GM12878 (cell line): ENCODE measurements at regions not wholly inside any gene's neighbourhood (a gene's known extent, or its start where the extent isn't known, plus 50 kb on each side); places are given as distances from the start of the nearest gene placed in this dataset.

Experiments
- ATAC-seq: fragments of 200-7000 bp; cut with Tn5 transposase; 3 replicates; pipeline ENCODE4 v1.9.1; 2020; ENCODE audit warnings: mild to moderate bottlenecking, moderate library complexity
- BruUV-seq: library from RNA; stranded (reverse); fragments of 400-500 nt; replicated peaks from 2 replicates; lab custom pipeline; 2021; lab: Mats Ljungman, UMichigan
- CTCF ChIA-PET: fragments of 300-600 bp; sonication (Branson Sonifier 250); formaldehyde crosslinking; extraction: SDS; loops from one replicate; lab custom pipeline; 2021; ENCODE audit warnings: inconsistent platforms; lab: Yijun Ruan, JAX
- POLR2A ChIA-PET: fragments of 350-600 bp; formaldehyde crosslinking; extraction: SDS; loops from one replicate; lab custom pipeline; 2021; ENCODE audit warnings: inconsistent platforms; lab: Charles Lee
- RAD21 ChIA-PET: fragments of 300-600 bp; sonication (Branson Sonifier 250); formaldehyde crosslinking; loops from one replicate; lab custom pipeline; 2023; ENCODE audit warnings: antibody characterized with exemption; ENCODE audit not compliant: unreplicated experiment; lab: Charles Lee
- SMC1A ChIA-PET: fragments of 300-600 bp; sonication (Branson Sonifier 250); formaldehyde crosslinking; loops from one replicate; lab custom pipeline; 2023; ENCODE audit not compliant: unreplicated experiment, uncharacterized antibody; lab: Charles Lee
- DNase-seq: peaks from one replicate; pipeline ENCODE4 v3.0.0-alpha.2; 2011; ENCODE audit warnings: low read depth, low spot score
- FAIRE-seq: peaks from 3 replicates; lab custom pipeline; 2011; peaks lifted over from hg19 to GRCh38; lab: Jason Lieb, UNC
- H2AFZ ChIP-seq: 2 replicates; pipeline ENCODE4 v1.6.0; 2011; ENCODE audit warnings: low read depth, low read length, control low read depth; ENCODE audit not compliant: control insufficient read depth
- H3K27ac ChIP-seq: 2 replicates; pipeline ENCODE4 v1.5.1; 2011; ENCODE audit warnings: control low read depth; ENCODE audit not compliant: control insufficient read depth, insufficient read depth
- H3K27me3 ChIP-seq, 2 experiments: replicated peaks in 1 of 2; 2 replicates each; pipeline versions ENCODE4 v1.6.0 to v1.6.1; 2011; ENCODE audit warnings: low read length in 1 of 2; ENCODE audit not compliant: control insufficient read depth in 2 of 2, insufficient read depth in 2 of 2
- H3K36me3 ChIP-seq, 2 experiments: 2 replicates each; pipeline ENCODE4 v1.5.1; 2011; ENCODE audit warnings: low read length in 1 of 2; ENCODE audit not compliant: control insufficient read depth in 2 of 2, insufficient read depth in 2 of 2
- H3K4me1 ChIP-seq: 2 replicates; pipeline ENCODE4 v1.6.1; 2011; ENCODE audit warnings: mild to moderate bottlenecking, low read length, moderate library complexity, mixed read lengths; ENCODE audit not compliant: control insufficient read depth, insufficient read depth
- H3K4me2 ChIP-seq: 2 replicates; pipeline ENCODE4 v1.6.0; 2011; ENCODE audit warnings: control low read depth; ENCODE audit not compliant: control insufficient read depth, insufficient read depth
- H3K4me3 ChIP-seq: fragments of 200-600 bp; sonication (generic); 2 replicates; pipeline ENCODE4 v1.5.1; 2016
- H3K79me2 ChIP-seq: 2 replicates; pipeline ENCODE4 v1.6.0; 2011; ENCODE audit warnings: low read length; ENCODE audit not compliant: control insufficient read depth, insufficient read depth
- H3K9ac ChIP-seq: 2 replicates; pipeline ENCODE4 v1.8.0; 2011; ENCODE audit warnings: low read length, control low read depth, mixed read lengths; ENCODE audit not compliant: control insufficient read depth, insufficient read depth
- H3K9me3 ChIP-seq: replicated peaks from 3 replicates; pipeline ENCODE4 v1.5.1; 2011; ENCODE audit warnings: mild to moderate bottlenecking, low read length; ENCODE audit not compliant: control insufficient read depth, insufficient read depth
- H4K20me1 ChIP-seq: 2 replicates; pipeline ENCODE4 v1.6.0; 2011; ENCODE audit not compliant: control insufficient read depth, insufficient read depth
- LARP7 ChIP-seq: fragments of 450-650 bp; IDR thresholded peaks from 2 replicates; pipeline ENCODE4 v1.6.1; 2017; ENCODE audit warnings: mild to moderate bottlenecking
- MXI1 ChIP-seq: fragments of 150-350 bp; IDR thresholded peaks from 2 replicates; pipeline ENCODE4 v1.6.1; 2011; ENCODE audit warnings: low read depth, mild to moderate bottlenecking, inconsistent platforms, low read length, improper control_type of control experiment
- RB1 ChIP-seq: fragments of 450-650 bp; formaldehyde crosslinking; IDR thresholded peaks from 2 replicates; pipeline ENCODE4 v1.6.1; 2017; ENCODE audit warnings: mild to moderate bottlenecking, borderline replicate concordance
- RELA ChIP-seq: fragments of 450-650 bp; IDR thresholded peaks from 2 replicates; pipeline ENCODE4 v1.8.0; 2014; ENCODE audit warnings: borderline replicate concordance; ENCODE audit not compliant: partially characterized antibody
- WGBS: methylation state at CpG from one replicate; pipeline ENCODE4 v1.1.6; 2016; ENCODE audit warnings: low lambda C conversion rate; ENCODE audit not compliant: insufficient replicate concordance, insufficient coverage; ENCODE audit errors: missing lambda C conversion rate; 5-methylcytosine and 5-hydroxymethylcytosine counted together
- in situ Hi-C: fragments of 300-500 bp; cut with MboI; formaldehyde crosslinking; loops from 9 replicates; pipeline ENCODE4 v1.14.3; 2018; ENCODE audit warnings: mixed read lengths
- intact Hi-C: fragments of 100-400 bp; cut with micrococcal nuclease; formaldehyde crosslinking; loops from one replicate; pipeline ENCODE4 v1.14.2; 2022; ENCODE audit not compliant: unreplicated experiment
- TF ChIP-seq, protein P1 (sequence below): IDR thresholded peaks from 2 replicates; pipeline ENCODE4 v1.6.1; 2011; ENCODE audit warnings: low read depth, mild to moderate bottlenecking, low read length, moderate library complexity, borderline replicate concordance; ENCODE audit errors: extremely low read depth
- TF ChIP-seq, protein P2 (sequence below): IDR thresholded peaks from 2 replicates; pipeline ENCODE4 v1.6.1; 2012; ENCODE audit warnings: low read depth, low read length, improper control_type of control experiment
- TF ChIP-seq, protein P3 (sequence below): fragments of 450-650 bp; IDR thresholded peaks from 2 replicates; pipeline ENCODE4 v1.6.1; 2016; ENCODE audit warnings: mild to moderate bottlenecking, moderate library complexity, borderline replicate concordance

GRCh38 chr13:106799781-106800335 lies 231.9 kb upstream of the ARGLU1 start:
- Histone ChIP-seq H3K4me2 (no peak overlapping the region), H3K79me2 (no peaks in the 10 kb centered on the region), H3K4me3 (no peak overlapping the region), H3K27me3 (no peaks in the 10 kb centered on the region), H4K20me1 (no peaks in the 10 kb centered on the region), H2AFZ (no peak overlapping the region), H3K9me3 (no peaks in the 10 kb centered on the region), H3K27ac (no peak overlapping the region), H3K4me1 (no peaks in the 10 kb centered on the region), H3K36me3 (no peaks in the 10 kb centered on the region), H3K9ac (no peak overlapping the region)
- ChIA-PET RAD21 (no interaction called here), SMC1A (no interaction called here), CTCF (interaction anchor here (0.6 kb wide), 1 partner anchor 16 kb away, joined by 3 read pairs; no protein-coding TSS in a partner anchor), POLR2A (no interaction called here)
- FAIRE-seq = no peak
- intact Hi-C loops (no loop called here), in situ Hi-C loops (no loop called here)
- no peak for DNase-seq
- no TSS peak for BruUV-seq
- WGBS = 52% methylated on average over 10 of the region's 10 CpGs
- no peak for ATAC-seq
- TF ChIP-seq, protein P1, sequence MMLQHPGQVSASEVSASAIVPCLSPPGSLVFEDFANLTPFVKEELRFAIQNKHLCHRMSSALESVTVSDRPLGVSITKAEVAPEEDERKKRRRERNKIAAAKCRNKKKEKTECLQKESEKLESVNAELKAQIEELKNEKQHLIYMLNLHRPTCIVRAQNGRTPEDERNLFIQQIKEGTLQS = no peak
- TF ChIP-seq, protein P2, sequence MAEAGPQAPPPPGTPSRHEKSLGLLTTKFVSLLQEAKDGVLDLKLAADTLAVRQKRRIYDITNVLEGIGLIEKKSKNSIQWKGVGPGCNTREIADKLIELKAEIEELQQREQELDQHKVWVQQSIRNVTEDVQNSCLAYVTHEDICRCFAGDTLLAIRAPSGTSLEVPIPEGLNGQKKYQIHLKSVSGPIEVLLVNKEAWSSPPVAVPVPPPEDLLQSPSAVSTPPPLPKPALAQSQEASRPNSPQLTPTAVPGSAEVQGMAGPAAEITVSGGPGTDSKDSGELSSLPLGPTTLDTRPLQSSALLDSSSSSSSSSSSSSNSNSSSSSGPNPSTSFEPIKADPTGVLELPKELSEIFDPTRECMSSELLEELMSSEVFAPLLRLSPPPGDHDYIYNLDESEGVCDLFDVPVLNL = no peak
- no peak for TF ChIP-seq RELA
- no peak for TF ChIP-seq MXI1
- TF ChIP-seq, protein P3, sequence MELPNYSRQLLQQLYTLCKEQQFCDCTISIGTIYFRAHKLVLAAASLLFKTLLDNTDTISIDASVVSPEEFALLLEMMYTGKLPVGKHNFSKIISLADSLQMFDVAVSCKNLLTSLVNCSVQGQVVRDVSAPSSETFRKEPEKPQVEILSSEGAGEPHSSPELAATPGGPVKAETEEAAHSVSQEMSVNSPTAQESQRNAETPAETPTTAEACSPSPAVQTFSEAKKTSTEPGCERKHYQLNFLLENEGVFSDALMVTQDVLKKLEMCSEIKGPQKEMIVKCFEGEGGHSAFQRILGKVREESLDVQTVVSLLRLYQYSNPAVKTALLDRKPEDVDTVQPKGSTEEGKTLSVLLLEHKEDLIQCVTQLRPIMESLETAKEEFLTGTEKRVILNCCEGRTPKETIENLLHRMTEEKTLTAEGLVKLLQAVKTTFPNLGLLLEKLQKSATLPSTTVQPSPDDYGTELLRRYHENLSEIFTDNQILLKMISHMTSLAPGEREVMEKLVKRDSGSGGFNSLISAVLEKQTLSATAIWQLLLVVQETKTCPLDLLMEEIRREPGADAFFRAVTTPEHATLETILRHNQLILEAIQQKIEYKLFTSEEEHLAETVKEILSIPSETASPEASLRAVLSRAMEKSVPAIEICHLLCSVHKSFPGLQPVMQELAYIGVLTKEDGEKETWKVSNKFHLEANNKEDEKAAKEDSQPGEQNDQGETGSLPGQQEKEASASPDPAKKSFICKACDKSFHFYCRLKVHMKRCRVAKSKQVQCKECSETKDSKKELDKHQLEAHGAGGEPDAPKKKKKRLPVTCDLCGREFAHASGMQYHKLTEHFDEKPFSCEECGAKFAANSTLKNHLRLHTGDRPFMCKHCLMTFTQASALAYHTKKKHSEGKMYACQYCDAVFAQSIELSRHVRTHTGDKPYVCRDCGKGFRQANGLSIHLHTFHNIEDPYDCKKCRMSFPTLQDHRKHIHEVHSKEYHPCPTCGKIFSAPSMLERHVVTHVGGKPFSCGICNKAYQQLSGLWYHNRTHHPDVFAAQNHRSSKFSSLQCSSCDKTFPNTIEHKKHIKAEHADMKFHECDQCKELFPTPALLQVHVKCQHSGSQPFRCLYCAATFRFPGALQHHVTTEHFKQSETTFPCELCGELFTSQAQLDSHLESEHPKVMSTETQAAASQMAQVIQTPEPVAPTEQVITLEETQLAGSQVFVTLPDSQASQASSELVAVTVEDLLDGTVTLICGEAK = no peak
- no peak for TF ChIP-seq RB1
- no peak for TF ChIP-seq LARP7
